HEK293 (cell line): ENCODE measurements at regions not wholly inside any gene's neighbourhood (a gene's known extent, or its start where the extent isn't known, plus 50 kb on each side); places are given as distances from the start of the nearest gene placed in this dataset.

Experiments used
- AEBP2 ChIP-seq: fragments of 450-650 bp; formaldehyde crosslinking; IDR thresholded peaks from 2 replicates; pipeline ENCODE4 v1.5.1; 2016; ENCODE audit warnings: missing biosample characterization, missing genetic modification characterization, borderline replicate concordance
- BCL11B ChIP-seq: fragments of 450-650 bp; formaldehyde crosslinking; IDR thresholded peaks from 2 replicates; pipeline ENCODE4 v1.5.1; 2016; ENCODE audit warnings: low read depth, missing biosample characterization, missing genetic modification characterization
- CTCF ChIP-seq: fragments of 450-650 bp; formaldehyde crosslinking; IDR thresholded peaks from 2 replicates; pipeline ENCODE4 v1.5.1; 2016; ENCODE audit warnings: missing biosample characterization, missing genetic modification characterization
- KLF16 ChIP-seq: fragments of 450-650 bp; formaldehyde crosslinking; IDR thresholded peaks from 2 replicates; pipeline ENCODE4 v1.5.1; 2017; ENCODE audit warnings: missing biosample characterization, missing genetic modification characterization
- REST ChIP-seq: fragments of 450-650 bp; formaldehyde crosslinking; IDR thresholded peaks from 2 replicates; pipeline ENCODE4 v1.5.1; 2016; ENCODE audit warnings: missing biosample characterization, missing genetic modification characterization
- YY1 ChIP-seq: fragments of 450-650 bp; formaldehyde crosslinking; IDR thresholded peaks from 2 replicates; pipeline ENCODE4 v1.5.1; 2018; ENCODE audit warnings: missing biosample characterization, missing genetic modification characterization
- ZEB2 ChIP-seq: fragments of 450-650 bp; formaldehyde crosslinking; IDR thresholded peaks from 2 replicates; pipeline ENCODE4 v1.5.1; 2016; ENCODE audit warnings: missing biosample characterization, missing genetic modification characterization
- ZNF354C ChIP-seq: fragments of 450-650 bp; formaldehyde crosslinking; IDR thresholded peaks from 2 replicates; pipeline ENCODE4 v1.5.1; 2016; ENCODE audit warnings: missing biosample characterization, missing genetic modification characterization, low read depth, borderline replicate concordance
- ZNF621 ChIP-seq: fragments of 450-650 bp; formaldehyde crosslinking; IDR thresholded peaks from 2 replicates; pipeline ENCODE4 v1.5.1; 2017; ENCODE audit warnings: missing biosample characterization, missing genetic modification characterization
- ZNF658 ChIP-seq: fragments of 450-650 bp; formaldehyde crosslinking; IDR thresholded peaks from 2 replicates; pipeline ENCODE4; 2016; ENCODE audit warnings: missing biosample characterization, missing genetic modification characterization
- ZNF830 ChIP-seq: fragments of 450-650 bp; IDR thresholded peaks from 2 replicates; pipeline ENCODE4 v1.5.0; 2018; ENCODE audit warnings: missing biosample characterization, missing genetic modification characterization, low read depth, mild to moderate bottlenecking, moderate library complexity
- ZSCAN4 ChIP-seq: fragments of 450-650 bp; formaldehyde crosslinking; IDR thresholded peaks from 2 replicates; pipeline ENCODE4 v1.5.1; 2017; ENCODE audit warnings: missing biosample characterization, missing genetic modification characterization

GRCh38 chr10:30758338-30758737 lies 128.8 kb upstream of the LYZL2 start:
- no peak for TF ChIP-seq CTCF (tag by site-specific recombination)
- no peak for TF ChIP-seq ZNF830 (tag by site-specific recombination)
- TF ChIP-seq ZSCAN4 = no peak
- no peak for TF ChIP-seq BCL11B (tag by site-specific recombination)
- no peak for TF ChIP-seq YY1 (tag by site-specific recombination)
- no peak for TF ChIP-seq ZNF658 (tag by site-specific recombination)
- TF ChIP-seq REST (tag by site-specific recombination) = no peak
- TF ChIP-seq KLF16 (tag by site-specific recombination) = no peak
- no peak for TF ChIP-seq ZEB2
- TF ChIP-seq ZNF354C (tag by site-specific recombination) = no peak
- TF ChIP-seq AEBP2 (tag by site-specific recombination) = no peak
- no peak for TF ChIP-seq ZNF621 (tag by site-specific recombination)
